A549 (cell line): ENCODE measurements at regions not wholly inside any gene's neighbourhood (a gene's known extent, or its start where the extent isn't known, plus 50 kb on each side); places are given as distances from the start of the nearest gene placed in this dataset.

Experiments
- ATAC-seq, 2 experiments: fragments of 200-7000 bp in 1 of 2; fragments of >200 bp in 1 of 2; cut with Nextera tagmentation in 1 of 2; cut with Tn5 transposase in 1 of 2; 3 replicates each; pipeline versions ENCODE4 v1.8.0 to v1.9.1; 2018 to 2020; ENCODE audit warnings: mild to moderate bottlenecking in 1 of 2, moderate library complexity in 1 of 2
- CTCF ChIA-PET: fragments of 300-600 bp; sonication (Branson Sonifier 250); formaldehyde crosslinking; extraction: SDS; loops from one replicate; lab custom pipeline; 2021; ENCODE audit warnings: antibody characterized with exemption, inconsistent platforms; lab: Yijun Ruan, JAX
- POLR2A ChIA-PET: fragments of 350-600 bp; formaldehyde crosslinking; extraction: SDS; loops from one replicate; lab custom pipeline; 2021; ENCODE audit warnings: antibody characterized with exemption, inconsistent platforms; lab: Yijun Ruan, JAX
- DNase-seq, 2 experiments: peaks; one replicate each; pipeline versions ENCODE4 v3.0.0 to v3.0.0-alpha.2; 2011 to 2016; ENCODE audit warnings: low read depth in 1 of 2, low spot score in 1 of 2
- FAIRE-seq: peaks from 2 replicates; lab custom pipeline; 2011; peaks lifted over from hg19 to GRCh38; lab: Jason Lieb, UNC
- H3K27ac ChIP-seq, 2 experiments: fragments of >200 bp; sonication (Bioruptor Twin); formaldehyde crosslinking; 3 replicates each; pipeline ENCODE4 v1.5.1; 2016 to 2017
- H3K4me1 ChIP-seq: fragments of >200 bp; sonication (Bioruptor Twin); formaldehyde crosslinking; 3 replicates; pipeline ENCODE4 v1.6.1; 2016
- H3K4me2 ChIP-seq: fragments of >200 bp; sonication (Bioruptor Twin); formaldehyde crosslinking; 3 replicates; pipeline ENCODE4 v1.6.1; 2016
- H3K4me3 ChIP-seq: fragments of >200 bp; sonication (Bioruptor Twin); formaldehyde crosslinking; 3 replicates; pipeline ENCODE4 v1.5.1; 2016
- H3K9me3 ChIP-seq: fragments of >200 bp; sonication (Bioruptor Twin); formaldehyde crosslinking; 3 replicates; pipeline ENCODE4 v1.6.1; 2016
- ATOH8 ChIP-seq: fragments of 250-450 bp; sonication (Bioruptor Pico); IDR thresholded peaks from 2 replicates; pipeline ENCODE4 v1.5.0; 2020; ENCODE audit warnings: low read depth, mild to moderate bottlenecking, moderate library complexity
- BHLHE40 ChIP-seq: IDR thresholded peaks from 2 replicates; pipeline ENCODE4 v1.6.1; 2012; ENCODE audit warnings: low read depth, low read length, inconsistent platforms
- CBX8 ChIP-seq: fragments of 200-600 bp; sonication (generic); IDR thresholded peaks from 2 replicates; pipeline ENCODE4 v1.6.1; 2016
- CHD2 ChIP-seq: fragments of 150-350 bp; IDR thresholded peaks from 2 replicates; pipeline ENCODE4 v1.6.1; 2014; ENCODE audit warnings: low read length; ENCODE audit not compliant: partially characterized antibody
- EP300 ChIP-seq, 2 experiments: fragments of >200 bp; sonication (Bioruptor Twin); formaldehyde crosslinking; IDR thresholded peaks; 2 replicates in 1 of 2; 3 replicates in 1 of 2; pipeline ENCODE4 v1.6.1; 2016 to 2017
- ESRRA ChIP-seq: fragments of 150-350 bp; IDR thresholded peaks from 2 replicates; pipeline ENCODE4 v1.6.1; 2014; ENCODE audit warnings: mild to moderate bottlenecking, low read length, borderline replicate concordance
- HOXB5 ChIP-seq: fragments of 250-450 bp; sonication (Bioruptor Pico); IDR thresholded peaks from 2 replicates; pipeline ENCODE4 v1.5.0; 2020; ENCODE audit warnings: mild to moderate bottlenecking, moderate library complexity
- JUNB ChIP-seq: fragments of >200 bp; sonication (Bioruptor Twin); formaldehyde crosslinking; IDR thresholded peaks from 2 replicates; pipeline ENCODE4 v1.6.1; 2016
- KDM1A ChIP-seq: fragments of 200-600 bp; sonication (generic); IDR thresholded peaks from 2 replicates; pipeline ENCODE4 v1.6.1; 2016; ENCODE audit warnings: low read depth, mild to moderate bottlenecking
- MAZ ChIP-seq: fragments of 150-350 bp; IDR thresholded peaks from 2 replicates; pipeline ENCODE4 v1.6.1; 2014; ENCODE audit warnings: antibody characterized with exemption, low read depth, low read length, borderline replicate concordance
- NFE2L2 ChIP-seq: fragments of 150-350 bp; conservative IDR thresholded peaks from 2 replicates; pipeline ENCODE4 v1.6.1; 2014; ENCODE audit warnings: low read length
- NPAS2 ChIP-seq: fragments of 250-450 bp; sonication (Bioruptor Pico); IDR thresholded peaks from 2 replicates; pipeline ENCODE4 v1.8.0; 2022; ENCODE audit warnings: mild to moderate bottlenecking, moderate library complexity, borderline replicate concordance
- NR3C1 ChIP-seq: fragments of >200 bp; sonication (Bioruptor Twin); formaldehyde crosslinking; IDR thresholded peaks from 3 replicates; pipeline ENCODE4 v1.6.1; 2017
- PHF8 ChIP-seq: fragments of 200-600 bp; sonication (generic); IDR thresholded peaks from 2 replicates; pipeline ENCODE4 v1.6.1; 2016; ENCODE audit warnings: low read depth, mild to moderate bottlenecking, antibody characterized with exemption, moderate library complexity, borderline replicate concordance
- REST ChIP-seq: fragments of 200-600 bp; sonication (generic); IDR thresholded peaks from 2 replicates; pipeline ENCODE4 v1.6.1; 2016; ENCODE audit warnings: antibody characterized with exemption, mild to moderate bottlenecking, moderate library complexity
- RFX5 ChIP-seq: fragments of 450-650 bp; IDR thresholded peaks from 2 replicates; pipeline ENCODE4 v1.7.1; 2014; ENCODE audit warnings: antibody characterized with exemption, mild to moderate bottlenecking, moderate library complexity
- SMC3 ChIP-seq: fragments of >200 bp; sonication (Bioruptor Twin); formaldehyde crosslinking; IDR thresholded peaks from 3 replicates; pipeline ENCODE4 v1.6.1; 2018; ENCODE audit warnings: inconsistent platforms
- SREBF2 ChIP-seq: fragments of 450-650 bp; IDR thresholded peaks from 2 replicates; pipeline ENCODE4 v1.6.1; 2014; ENCODE audit warnings: mild to moderate bottlenecking, moderate library complexity
- ZC3H11A ChIP-seq: fragments of 450-650 bp; IDR thresholded peaks from 2 replicates; pipeline ENCODE4 v1.6.1; 2014; ENCODE audit warnings: antibody characterized with exemption, mild to moderate bottlenecking
- ZSCAN20 ChIP-seq: fragments of 250-450 bp; sonication (Bioruptor Pico); IDR thresholded peaks from 2 replicates; pipeline ENCODE4 v1.8.0; 2022; ENCODE audit warnings: mild to moderate bottlenecking, moderate library complexity
- WGBS: methylation state at CpG from one replicate; pipeline ENCODE4 v1.1.6; 2017; ENCODE audit errors: missing lambda C conversion rate; 5-methylcytosine and 5-hydroxymethylcytosine counted together
- TF ChIP-seq, protein P1 (sequence below): fragments of 150-350 bp; IDR thresholded peaks from 2 replicates; pipeline ENCODE4 v1.6.1; 2014; ENCODE audit warnings: low read depth, mild to moderate bottlenecking, low read length
- TF ChIP-seq, protein P2 (sequence below): IDR thresholded peaks from 2 replicates; pipeline ENCODE4 v1.6.1; 2012; ENCODE audit warnings: low read depth, borderline replicate concordance

DNA sequence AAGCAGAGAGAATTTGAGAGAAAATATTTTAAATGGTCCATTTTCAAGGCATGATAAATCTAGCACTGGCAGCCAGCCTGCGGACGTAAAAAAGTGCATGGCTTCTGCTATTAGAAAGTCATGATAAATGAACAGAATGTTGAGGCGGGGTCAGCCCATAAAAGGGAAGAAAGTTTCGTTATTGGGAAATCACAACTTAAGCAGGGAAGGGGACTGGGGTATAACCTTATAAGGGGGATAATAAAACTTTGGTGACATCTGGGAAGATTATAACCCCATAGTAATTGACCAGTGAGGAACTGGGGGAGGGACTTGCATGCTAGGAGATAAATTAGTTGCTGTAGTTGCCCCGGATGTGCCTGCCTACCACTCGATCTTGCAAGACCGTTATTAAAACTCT, 88.4 kb upstream of the PLSCR4 start:
- H3K4me1 ChIP-seq, result no peaks in the 10 kb centered on the region
- no peaks in the 10 kb centered on the region for H3K9me3 ChIP-seq
- no peak for FAIRE-seq
- no peak overlapping the region for H3K4me3 ChIP-seq
- no peak overlapping the region for H3K4me2 ChIP-seq
- H3K27ac ChIP-seq, result no peak overlapping the region
- no peak for TF ChIP-seq SREBF2
- no peak for TF ChIP-seq HOXB5
- no peak for TF ChIP-seq SMC3
- no peak for TF ChIP-seq ESRRA
- TF ChIP-seq ZSCAN20 (CRISPR knock-in tag), result no peak
- no peak for TF ChIP-seq ZC3H11A
- TF ChIP-seq EP300 (IDR thresholded peaks at IDR 0.05), result no peak
- no peak for TF ChIP-seq ATOH8 (CRISPR knock-in tag)
- no peak for TF ChIP-seq NR3C1
- TF ChIP-seq CBX8, result no peak
- TF ChIP-seq, protein P1, sequence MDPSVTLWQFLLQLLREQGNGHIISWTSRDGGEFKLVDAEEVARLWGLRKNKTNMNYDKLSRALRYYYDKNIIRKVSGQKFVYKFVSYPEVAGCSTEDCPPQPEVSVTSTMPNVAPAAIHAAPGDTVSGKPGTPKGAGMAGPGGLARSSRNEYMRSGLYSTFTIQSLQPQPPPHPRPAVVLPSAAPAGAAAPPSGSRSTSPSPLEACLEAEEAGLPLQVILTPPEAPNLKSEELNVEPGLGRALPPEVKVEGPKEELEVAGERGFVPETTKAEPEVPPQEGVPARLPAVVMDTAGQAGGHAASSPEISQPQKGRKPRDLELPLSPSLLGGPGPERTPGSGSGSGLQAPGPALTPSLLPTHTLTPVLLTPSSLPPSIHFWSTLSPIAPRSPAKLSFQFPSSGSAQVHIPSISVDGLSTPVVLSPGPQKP, result no peak
- ChIA-PET CTCF (no interaction called here), POLR2A (no interaction called here)
- no peak for DNase-seq
- no peak for ATAC-seq
- 88% methylated on average over 7 of the region's 7 CpGs for WGBS

DNA sequence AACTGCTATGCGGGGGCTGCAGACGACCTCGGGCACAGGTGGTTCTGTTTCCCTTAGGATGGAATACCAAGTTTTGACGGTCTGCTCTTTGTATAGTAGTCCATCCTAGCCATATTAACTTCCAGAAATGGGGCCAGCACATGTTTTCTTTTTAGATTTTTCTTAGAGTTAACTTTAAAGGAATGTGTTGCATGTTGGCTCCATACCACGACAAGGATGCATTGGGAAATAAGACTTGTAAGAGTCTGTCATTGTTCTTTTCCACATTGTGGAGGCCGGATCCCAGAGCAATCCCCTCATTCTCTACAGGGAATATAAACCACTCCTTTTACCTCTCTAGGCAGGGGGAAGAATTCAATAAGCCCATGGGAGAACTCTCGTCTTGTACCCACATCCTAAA, 87.1 kb upstream of the PLSCR4 start:
- H3K4me1 ChIP-seq, result no peaks in the 10 kb centered on the region
- no peak for DNase-seq
- H3K27ac ChIP-seq, result no peak overlapping the region
- ChIA-PET CTCF (no interaction called here), POLR2A (no interaction called here)
- 75% methylated on average over 7 of the region's 7 CpGs for WGBS
- H3K4me2 ChIP-seq, result no peak overlapping the region
- H3K9me3 ChIP-seq, result no peaks in the 10 kb centered on the region
- no peak overlapping the region for H3K4me3 ChIP-seq
- TF ChIP-seq PHF8, result no peak
- no peak for TF ChIP-seq JUNB
- TF ChIP-seq ZSCAN20 (CRISPR knock-in tag), result no peak
- no peak for TF ChIP-seq BHLHE40
- TF ChIP-seq MAZ, result no peak
- TF ChIP-seq, protein P2, sequence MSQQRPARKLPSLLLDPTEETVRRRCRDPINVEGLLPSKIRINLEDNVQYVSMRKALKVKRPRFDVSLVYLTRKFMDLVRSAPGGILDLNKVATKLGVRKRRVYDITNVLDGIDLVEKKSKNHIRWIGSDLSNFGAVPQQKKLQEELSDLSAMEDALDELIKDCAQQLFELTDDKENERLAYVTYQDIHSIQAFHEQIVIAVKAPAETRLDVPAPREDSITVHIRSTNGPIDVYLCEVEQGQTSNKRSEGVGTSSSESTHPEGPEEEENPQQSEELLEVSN, result no peak
- no peak for TF ChIP-seq KDM1A
- no peak for TF ChIP-seq NFE2L2
- no peak for TF ChIP-seq REST
- TF ChIP-seq RFX5, result no peak
- TF ChIP-seq NPAS2 (CRISPR knock-in tag), result no peak
- TF ChIP-seq CHD2, result no peak
- no peak for ATAC-seq
- FAIRE-seq, result no peak
